Retinal pigment epithelial cell (primary cell): ENCODE measurements at regions not wholly inside any gene's neighbourhood (a gene's known extent, or its start where the extent isn't known, plus 50 kb on each side); places are given as distances from the start of the nearest gene placed in this dataset.

Source experiments
- DNase-seq: peaks from one replicate; pipeline ENCODE4 v3.0.0-alpha.2; 2010; ENCODE audit warnings: low read depth
- H3K4me3 ChIP-seq: 2 replicates; pipeline ENCODE4 v1.5.1; 2011; ENCODE audit warnings: mild to moderate bottlenecking, low read length, control low read depth, moderate library complexity
- TF ChIP-seq, protein P1 (sequence below): conservative IDR thresholded peaks from 2 replicates; pipeline ENCODE4 v1.5.1; 2011; ENCODE audit warnings: low read depth, low read length, control low read depth, inconsistent platforms

- TF ChIP-seq, protein P1, sequence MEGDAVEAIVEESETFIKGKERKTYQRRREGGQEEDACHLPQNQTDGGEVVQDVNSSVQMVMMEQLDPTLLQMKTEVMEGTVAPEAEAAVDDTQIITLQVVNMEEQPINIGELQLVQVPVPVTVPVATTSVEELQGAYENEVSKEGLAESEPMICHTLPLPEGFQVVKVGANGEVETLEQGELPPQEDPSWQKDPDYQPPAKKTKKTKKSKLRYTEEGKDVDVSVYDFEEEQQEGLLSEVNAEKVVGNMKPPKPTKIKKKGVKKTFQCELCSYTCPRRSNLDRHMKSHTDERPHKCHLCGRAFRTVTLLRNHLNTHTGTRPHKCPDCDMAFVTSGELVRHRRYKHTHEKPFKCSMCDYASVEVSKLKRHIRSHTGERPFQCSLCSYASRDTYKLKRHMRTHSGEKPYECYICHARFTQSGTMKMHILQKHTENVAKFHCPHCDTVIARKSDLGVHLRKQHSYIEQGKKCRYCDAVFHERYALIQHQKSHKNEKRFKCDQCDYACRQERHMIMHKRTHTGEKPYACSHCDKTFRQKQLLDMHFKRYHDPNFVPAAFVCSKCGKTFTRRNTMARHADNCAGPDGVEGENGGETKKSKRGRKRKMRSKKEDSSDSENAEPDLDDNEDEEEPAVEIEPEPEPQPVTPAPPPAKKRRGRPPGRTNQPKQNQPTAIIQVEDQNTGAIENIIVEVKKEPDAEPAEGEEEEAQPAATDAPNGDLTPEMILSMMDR = no peak
- H3K4me3 ChIP-seq = no peak overlapping the region
- no peak for DNase-seq
Observed at GRCh38 chrX:8284131-8284530, 113.1 kb upstream of the VCX2 start.

DNA sequence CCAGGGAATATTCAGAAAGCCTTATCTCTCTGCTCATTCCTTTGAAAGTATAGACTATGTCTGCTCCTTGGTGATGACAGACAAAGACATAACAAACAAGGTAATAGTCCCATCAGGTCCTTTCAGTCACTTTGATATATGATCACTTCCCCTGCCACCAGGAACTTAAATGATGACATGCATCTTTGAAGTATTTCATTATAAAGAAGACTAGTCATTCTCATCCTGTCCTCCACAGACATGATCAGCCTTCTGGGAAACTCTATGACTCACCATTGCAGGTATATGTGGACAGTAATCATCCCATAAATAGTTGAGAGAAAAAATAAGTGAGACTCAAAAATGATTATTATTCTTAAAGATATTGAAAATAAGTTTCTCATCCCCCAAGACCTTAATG is 117.5 kb upstream of the VCX2 start:
- TF ChIP-seq, protein P1 = no peak
- no peak overlapping the region for H3K4me3 ChIP-seq
- DNase-seq = no peak

DNA sequence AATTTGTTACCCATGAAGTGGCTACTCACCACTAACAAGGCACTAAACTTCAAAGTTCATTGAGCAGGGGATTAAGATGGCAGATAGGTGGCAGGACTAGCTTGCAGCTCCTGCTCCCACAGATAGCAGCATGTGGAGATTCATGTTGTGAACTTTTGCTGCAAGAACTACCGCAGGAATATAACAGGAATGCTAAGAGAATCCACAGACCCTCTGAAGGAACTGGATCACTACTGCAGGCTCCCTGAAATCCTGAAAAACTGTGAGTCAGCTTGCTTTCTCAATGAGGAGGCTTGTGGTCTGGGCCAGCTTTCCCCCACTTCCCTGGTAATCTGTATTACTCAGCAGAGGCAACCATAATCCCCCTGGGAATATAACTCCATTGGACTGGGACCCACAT is 118.5 kb upstream of the VCX2 start:
- no peak for DNase-seq
- no peak overlapping the region for H3K4me3 ChIP-seq
- TF ChIP-seq, protein P1 = no peak

DNA sequence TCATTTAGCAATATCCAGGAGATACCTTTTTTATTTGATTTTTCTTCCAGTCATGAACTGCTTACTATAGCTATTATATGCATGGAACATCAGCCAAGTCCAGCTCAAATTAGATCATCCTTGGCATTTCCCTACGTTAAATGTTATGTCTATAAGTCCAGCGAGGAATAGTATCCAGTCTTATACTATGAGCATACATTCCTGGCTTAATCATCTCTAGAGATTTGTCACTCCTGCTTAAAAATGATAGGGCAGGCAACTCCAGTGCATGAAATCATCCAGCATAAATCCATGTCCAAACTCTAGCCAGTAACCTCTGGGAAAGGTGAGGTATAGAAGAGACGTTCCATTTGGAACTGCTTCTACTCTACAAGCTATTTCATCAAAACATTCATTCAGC is 126.7 kb upstream of the VCX2 start:
- H3K4me3 ChIP-seq = no peak overlapping the region
- TF ChIP-seq, protein P1 = no peak
- DNase-seq = no peak

GRCh38 chrX:8304668-8305067 is 133.6 kb upstream of the VCX2 start:
- no peak overlapping the region for H3K4me3 ChIP-seq
- no peak for DNase-seq
- TF ChIP-seq, protein P1 = no peak

GRCh38 chrX:8305350-8305749 is 134.3 kb upstream of the VCX2 start:
- no peak for DNase-seq
- no peak overlapping the region for H3K4me3 ChIP-seq
- TF ChIP-seq, protein P1 = no peak

DNA sequence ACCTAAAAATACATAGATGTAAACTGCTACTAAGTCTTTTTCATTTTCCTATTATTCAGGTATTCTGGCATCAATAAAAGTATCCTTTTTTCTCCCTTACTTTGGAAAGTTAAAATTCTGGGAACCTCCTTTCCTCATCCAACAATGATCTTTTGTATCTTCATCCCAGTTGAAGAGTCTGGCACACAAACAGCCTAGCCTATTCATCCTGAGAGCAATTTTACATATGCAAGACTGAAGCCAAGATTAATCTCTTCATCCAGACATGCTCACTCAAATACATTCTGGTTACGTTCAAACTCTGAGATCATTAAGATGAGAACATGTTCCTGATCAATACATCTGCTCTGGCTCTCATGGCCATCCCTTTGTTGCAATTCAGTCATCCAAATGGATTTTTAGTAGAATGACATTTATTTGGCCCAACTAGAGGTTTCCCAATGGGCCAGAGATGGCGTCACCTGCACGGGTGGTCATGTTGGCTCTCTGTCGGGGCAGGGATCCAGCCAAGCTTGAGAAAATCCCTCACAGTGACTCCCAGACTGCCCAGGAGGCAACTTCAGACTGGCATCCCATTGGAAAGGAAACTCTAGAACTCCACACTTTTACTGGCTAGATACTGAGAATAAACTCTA is 135.3 kb upstream of the VCX2 start:
- TF ChIP-seq, protein P1 = no peak
- no peak for DNase-seq
- no peak overlapping the region for H3K4me3 ChIP-seq
